Fibroblast of the aortic adventitia (primary cell): ENCODE measurements at regions not wholly inside any gene's neighbourhood (a gene's known extent, or its start where the extent isn't known, plus 50 kb on each side); places are given as distances from the start of the nearest gene placed in this dataset.
A peak's percentile ranks its signal among the peaks of the same experiment; 100 is the strongest.

Experiments
- DNase-seq: peaks from one replicate; pipeline ENCODE4 v3.0.0-alpha.2; 2010; ENCODE audit warnings: low read depth
- H3K4me3 ChIP-seq: 2 replicates; pipeline ENCODE4 v1.5.1; 2011; ENCODE audit warnings: low read depth, mild to moderate bottlenecking, control low read depth, low read length, moderate library complexity
- TF ChIP-seq, protein P1 (sequence below): IDR thresholded peaks from 2 replicates; pipeline ENCODE4 v1.5.1; 2011; ENCODE audit warnings: mild to moderate bottlenecking, low read length, control low read depth, inconsistent platforms; ENCODE audit not compliant: insufficient read depth

DNA sequence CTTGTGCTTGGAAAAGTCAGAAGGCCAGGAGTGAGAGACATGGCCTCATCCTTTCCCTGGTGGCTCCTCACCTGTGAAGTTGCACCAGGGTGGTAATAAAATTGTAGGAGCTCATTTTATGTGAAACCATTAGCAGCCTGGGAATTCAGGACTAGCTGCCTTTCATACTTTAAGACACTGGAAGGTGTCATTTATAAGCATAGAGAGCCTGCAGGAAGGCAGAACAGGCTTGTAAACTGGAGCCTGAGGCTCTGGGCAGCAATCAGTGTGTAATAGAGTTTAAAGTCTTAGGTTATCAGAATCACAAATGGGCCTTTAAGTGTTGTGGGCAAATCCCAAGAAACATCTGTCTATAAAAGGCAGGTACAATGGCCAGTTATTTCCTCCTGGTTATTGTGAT, 127.2 kb downstream of the TM9SF2 start:
- no peak overlapping the region for H3K4me3 ChIP-seq
- TF ChIP-seq, protein P1, sequence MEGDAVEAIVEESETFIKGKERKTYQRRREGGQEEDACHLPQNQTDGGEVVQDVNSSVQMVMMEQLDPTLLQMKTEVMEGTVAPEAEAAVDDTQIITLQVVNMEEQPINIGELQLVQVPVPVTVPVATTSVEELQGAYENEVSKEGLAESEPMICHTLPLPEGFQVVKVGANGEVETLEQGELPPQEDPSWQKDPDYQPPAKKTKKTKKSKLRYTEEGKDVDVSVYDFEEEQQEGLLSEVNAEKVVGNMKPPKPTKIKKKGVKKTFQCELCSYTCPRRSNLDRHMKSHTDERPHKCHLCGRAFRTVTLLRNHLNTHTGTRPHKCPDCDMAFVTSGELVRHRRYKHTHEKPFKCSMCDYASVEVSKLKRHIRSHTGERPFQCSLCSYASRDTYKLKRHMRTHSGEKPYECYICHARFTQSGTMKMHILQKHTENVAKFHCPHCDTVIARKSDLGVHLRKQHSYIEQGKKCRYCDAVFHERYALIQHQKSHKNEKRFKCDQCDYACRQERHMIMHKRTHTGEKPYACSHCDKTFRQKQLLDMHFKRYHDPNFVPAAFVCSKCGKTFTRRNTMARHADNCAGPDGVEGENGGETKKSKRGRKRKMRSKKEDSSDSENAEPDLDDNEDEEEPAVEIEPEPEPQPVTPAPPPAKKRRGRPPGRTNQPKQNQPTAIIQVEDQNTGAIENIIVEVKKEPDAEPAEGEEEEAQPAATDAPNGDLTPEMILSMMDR, result no peak
- DNase-seq, result no peak

DNA sequence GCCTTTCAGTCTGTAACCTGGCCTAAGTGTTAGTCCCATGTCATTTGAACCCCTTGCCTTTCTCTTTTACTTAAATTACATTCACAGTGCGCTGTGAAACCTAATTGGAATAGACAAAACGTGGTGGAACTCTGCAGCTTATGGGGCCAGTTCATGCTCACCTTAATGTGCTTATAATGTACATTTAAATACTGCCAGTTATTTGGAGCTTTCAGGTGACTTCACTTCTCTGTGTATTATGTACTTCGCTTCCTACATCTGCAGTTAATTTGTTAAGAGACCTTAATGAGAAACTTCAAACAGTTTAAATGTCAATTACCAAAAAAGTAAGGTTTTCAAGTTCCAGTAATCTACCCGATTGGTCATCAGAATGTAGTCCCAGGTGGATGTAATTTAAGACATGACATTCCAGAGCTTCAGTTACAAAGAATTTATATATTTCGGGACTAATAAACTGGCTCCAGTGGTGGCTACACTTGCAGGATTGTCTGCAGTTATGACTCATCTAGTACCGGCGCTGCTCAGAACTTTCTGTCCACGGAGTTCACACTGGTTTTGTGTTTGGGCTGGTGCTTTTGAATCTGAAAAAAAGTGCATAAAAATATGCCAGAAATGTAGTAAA, 125.3 kb downstream of the TM9SF2 start:
- TF ChIP-seq, protein P1, result no peak
- peak; percentile 41 for DNase-seq
- no peak overlapping the region for H3K4me3 ChIP-seq

DNA sequence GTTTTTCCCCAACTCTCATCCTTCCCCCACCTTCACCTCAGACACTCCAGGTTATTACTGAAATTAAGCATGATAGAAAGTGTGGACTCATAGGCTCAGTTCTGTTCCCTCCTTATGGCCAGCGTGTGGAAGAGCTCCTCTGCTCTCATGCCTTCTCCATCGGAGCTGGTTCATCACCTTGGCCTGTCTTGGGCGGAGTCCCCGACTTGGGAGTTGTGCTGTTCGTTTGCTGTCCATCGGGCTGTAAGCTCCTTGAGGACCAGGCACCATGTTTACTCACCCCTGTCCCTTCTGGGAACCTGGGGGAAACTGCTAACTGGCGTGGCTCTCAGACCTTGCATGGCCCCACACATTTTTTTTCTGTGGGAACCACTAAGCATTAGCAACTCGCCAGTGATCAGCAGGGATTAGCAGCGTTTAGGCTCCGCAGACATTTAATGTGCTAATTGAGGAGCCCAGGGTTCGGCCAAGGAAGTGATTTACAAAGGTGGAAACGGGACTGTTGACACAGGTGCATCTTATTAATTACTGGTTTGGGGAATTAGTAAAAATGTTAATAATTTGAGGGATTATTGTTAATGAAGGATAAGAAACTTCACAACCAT, 123.8 kb downstream of the TM9SF2 start:
- no peak for DNase-seq
- H3K4me3 ChIP-seq, result no peak overlapping the region
- TF ChIP-seq, protein P1, result no peak

DNA sequence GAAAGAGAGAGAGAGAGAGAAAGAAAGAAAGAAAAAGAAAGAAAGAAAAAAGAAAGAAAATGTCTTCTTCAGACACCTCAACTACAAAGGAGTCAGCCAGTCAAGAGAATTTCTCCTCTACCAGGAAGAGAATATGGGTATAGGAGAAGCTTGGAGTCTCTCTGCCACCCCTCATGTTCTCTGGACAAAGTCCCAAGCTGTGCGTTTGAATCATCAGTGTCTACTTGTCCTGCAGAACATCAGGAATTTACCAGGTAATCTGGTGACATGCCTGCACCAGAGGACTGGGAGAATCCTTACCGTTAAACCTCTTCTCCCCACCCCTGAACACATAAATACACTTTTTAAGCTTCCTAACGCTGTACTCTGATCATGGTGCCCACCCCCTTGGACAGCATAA, 119.5 kb downstream of the TM9SF2 start:
- TF ChIP-seq, protein P1, result no peak
- H3K4me3 ChIP-seq, result no peak overlapping the region

DNA sequence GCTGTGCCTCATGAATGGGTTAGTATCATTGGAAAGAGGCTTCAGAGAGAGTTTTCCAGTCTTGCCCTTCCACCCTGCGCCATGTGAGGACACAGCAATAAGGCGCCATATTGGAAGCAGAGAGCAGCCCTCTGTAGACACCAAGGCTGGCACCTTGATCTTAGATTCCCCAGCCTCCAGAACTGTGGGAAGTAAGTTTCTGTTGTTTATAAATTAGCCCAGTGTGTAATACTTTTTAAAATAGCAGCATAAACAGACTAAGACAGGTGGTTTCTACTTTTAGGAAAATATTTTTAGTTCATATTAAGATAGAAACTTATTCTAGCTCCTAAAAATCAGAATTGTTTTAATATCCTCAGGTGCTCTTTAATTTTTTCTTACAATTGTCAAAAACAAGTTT, 117.9 kb downstream of the TM9SF2 start:
- H3K4me3 ChIP-seq, result no peak overlapping the region
- no peak for DNase-seq
- TF ChIP-seq, protein P1, result no peak

More for the DNA sequence above, 119.5 kb downstream of the TM9SF2 start:
- no peak for DNase-seq

DNA sequence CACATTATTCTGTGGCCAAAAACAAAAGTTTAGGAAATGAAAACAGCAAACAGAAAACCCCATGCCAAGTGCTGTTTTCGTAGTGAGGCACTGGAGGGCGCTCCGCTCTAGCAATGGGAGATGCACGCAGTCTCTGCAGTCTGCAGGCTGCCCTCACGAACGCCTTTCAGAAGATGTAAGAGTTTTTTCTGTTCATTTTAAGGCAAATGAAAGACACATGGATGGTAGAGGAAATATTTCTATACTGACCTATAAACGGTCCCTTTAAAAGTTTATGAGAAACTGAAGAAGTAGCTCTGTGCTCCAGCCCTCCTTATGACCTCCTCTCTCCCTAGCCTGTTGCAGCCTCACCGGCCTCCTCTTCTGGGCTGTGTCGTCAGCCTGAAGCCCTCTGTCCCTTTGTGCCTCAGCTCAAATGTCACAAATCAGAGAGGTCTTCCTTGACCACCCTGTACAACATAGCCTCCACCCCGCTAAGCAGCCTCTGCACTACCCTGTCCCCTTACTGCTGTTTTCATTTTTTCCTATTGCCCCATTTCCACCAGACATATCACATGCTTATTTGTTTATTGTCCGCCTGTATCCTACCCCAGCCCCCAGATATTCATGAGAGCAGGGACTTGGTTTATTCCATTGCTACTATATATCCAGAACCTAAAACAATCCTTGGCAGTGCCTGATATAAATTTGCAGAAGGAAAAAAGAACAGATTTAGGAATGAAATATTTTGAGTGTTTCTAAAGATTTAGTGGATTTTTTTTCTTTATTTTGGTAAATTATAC, 116.4 kb downstream of the TM9SF2 start:
- peak; percentile 49 for DNase-seq
- H3K4me3 ChIP-seq, result no peak overlapping the region
- TF ChIP-seq, protein P1, result peak; percentile 69
